ENCODE measurements at regions not wholly inside any gene's neighbourhood (a gene's known extent, or its start where the extent isn't known, plus 50 kb on each side); places are given as distances from the start of the nearest gene placed in this dataset.

DNA sequence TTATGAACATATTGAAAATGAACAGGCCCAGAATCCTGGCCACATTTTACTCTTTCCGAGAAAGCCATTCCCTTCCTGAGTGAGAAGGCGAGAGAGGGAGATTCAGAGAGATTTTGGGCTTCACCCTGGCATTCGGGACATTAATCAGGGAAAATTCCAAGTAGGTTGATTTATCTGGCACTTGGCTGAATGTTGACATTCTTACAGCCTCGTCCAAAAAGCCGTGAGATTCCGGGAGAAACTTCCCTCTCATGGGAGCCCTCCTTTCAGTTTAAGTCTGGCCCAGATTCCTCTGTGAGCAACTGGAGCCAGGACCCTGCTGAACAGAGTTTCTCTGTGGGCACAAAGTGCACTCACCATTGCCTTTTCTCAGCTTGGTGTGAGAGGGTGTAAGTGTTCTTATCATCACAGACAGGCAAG, 129.2 kb upstream of the PEG3 start:
- TF ChIP-seq, protein P1, sequence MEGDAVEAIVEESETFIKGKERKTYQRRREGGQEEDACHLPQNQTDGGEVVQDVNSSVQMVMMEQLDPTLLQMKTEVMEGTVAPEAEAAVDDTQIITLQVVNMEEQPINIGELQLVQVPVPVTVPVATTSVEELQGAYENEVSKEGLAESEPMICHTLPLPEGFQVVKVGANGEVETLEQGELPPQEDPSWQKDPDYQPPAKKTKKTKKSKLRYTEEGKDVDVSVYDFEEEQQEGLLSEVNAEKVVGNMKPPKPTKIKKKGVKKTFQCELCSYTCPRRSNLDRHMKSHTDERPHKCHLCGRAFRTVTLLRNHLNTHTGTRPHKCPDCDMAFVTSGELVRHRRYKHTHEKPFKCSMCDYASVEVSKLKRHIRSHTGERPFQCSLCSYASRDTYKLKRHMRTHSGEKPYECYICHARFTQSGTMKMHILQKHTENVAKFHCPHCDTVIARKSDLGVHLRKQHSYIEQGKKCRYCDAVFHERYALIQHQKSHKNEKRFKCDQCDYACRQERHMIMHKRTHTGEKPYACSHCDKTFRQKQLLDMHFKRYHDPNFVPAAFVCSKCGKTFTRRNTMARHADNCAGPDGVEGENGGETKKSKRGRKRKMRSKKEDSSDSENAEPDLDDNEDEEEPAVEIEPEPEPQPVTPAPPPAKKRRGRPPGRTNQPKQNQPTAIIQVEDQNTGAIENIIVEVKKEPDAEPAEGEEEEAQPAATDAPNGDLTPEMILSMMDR (IDR thresholded peaks at IDR 0.05) = no peak
- Histone ChIP-seq H3K4me1 (no peaks in the 10 kb centered on the region), H3K27ac (no peak overlapping the region), H3K4me3 (no peak overlapping the region), H3K36me3 (replicated peaks in 1 of 2; ENCODE audit: insufficient read depth in 1 of 2, low read depth in 2 of 2) (no peaks in the 10 kb centered on the region), H3K27me3 (no peaks in the 10 kb centered on the region), H3K9me3 (no peaks in the 10 kb centered on the region)
- intact Hi-C loops (cut with DNase I) = no loop called here
- ATAC-seq (no peak), DNase-seq (no peak)
- WGBS, 2 donors = 6 to 8% methylated on average over 6 of the region's 6 CpGs

DNA sequence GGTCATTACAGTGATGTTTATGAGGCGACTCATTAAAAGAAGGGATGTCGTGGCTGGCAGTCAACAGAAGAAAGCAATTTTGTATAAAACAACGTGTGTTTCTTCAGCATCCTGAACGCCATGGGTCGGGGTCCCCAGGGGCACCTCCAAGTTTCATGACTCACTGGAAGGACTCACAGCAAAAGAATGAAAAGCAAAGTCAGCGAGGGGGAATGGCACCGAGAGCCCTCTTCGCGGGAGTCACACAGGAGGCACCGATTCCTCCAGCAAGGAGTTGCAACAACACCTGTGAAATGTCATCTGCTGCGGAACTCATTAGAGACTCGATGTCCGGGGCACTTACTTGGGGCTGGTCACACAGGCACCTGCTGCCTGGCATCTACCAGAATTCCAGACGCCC, 130.7 kb upstream of the PEG3 start:
- Histone ChIP-seq H3K4me3 (no peak overlapping the region), H3K27me3 (no peaks in the 10 kb centered on the region), H3K27ac (no peak overlapping the region), H3K36me3 (replicated peaks in 1 of 2; ENCODE audit: insufficient read depth in 1 of 2, low read depth in 2 of 2) (no peaks in the 10 kb centered on the region), H3K4me1 (no peaks in the 10 kb centered on the region), H3K9me3 (no peaks in the 10 kb centered on the region)
- ATAC-seq = no peak
- TF ChIP-seq, protein P1 (IDR thresholded peaks at IDR 0.05) = no peak
- TF ChIP-seq POLR2A (IDR thresholded peaks at IDR 0.05) = no peak
- intact Hi-C loops (cut with DNase I) = no loop called here
- 58 to 69% methylated on average over 13 to 14 of the region's 14 CpGs for WGBS, 2 donors
- no peak for DNase-seq

DNA sequence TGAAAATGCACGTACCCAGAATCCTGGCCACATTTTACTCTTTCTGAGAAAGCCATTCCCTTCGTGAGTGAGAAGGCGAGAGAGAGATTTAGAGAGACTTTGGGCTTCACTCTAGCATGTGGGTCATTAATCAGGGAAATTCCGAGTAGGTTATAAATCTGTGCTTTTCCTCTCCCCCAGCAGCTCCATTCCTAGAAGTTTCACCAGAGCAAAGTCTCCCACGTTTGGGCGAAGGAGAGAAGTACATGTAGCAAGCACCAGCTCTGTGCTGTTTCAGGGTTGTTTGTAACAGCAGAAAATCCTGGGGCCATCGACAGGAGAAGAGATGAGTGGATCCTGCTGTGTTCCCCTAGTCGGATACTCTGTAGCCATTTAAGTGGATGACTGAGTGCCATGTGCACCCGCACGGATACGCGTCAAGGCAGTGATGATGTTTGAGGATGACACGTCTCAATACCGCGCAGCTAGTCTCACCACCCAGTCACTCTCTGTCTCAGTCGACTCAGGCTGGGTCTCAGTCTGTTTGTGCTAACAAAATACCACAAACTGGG, 131.8 kb upstream of the PEG3 start:
- no peak for ATAC-seq
- Histone ChIP-seq H3K4me3 (no peak overlapping the region), H3K27ac (no peak overlapping the region), H3K9me3 (no peaks in the 10 kb centered on the region), H3K4me1 (no peaks in the 10 kb centered on the region), H3K27me3 (no peaks in the 10 kb centered on the region), H3K36me3 (replicated peaks in 1 of 2; ENCODE audit: insufficient read depth in 1 of 2, low read depth in 2 of 2) (no peaks in the 10 kb centered on the region)
- TF ChIP-seq, protein P1 (IDR thresholded peaks at IDR 0.05) = no peak
- no peak for TF ChIP-seq POLR2A (IDR thresholded peaks at IDR 0.05)
- intact Hi-C loops (cut with DNase I) = no loop called here
- WGBS, 2 donors = 53 to 62% methylated on average over 15 to 16 of the region's 16 CpGs
- no peak for DNase-seq

DNA sequence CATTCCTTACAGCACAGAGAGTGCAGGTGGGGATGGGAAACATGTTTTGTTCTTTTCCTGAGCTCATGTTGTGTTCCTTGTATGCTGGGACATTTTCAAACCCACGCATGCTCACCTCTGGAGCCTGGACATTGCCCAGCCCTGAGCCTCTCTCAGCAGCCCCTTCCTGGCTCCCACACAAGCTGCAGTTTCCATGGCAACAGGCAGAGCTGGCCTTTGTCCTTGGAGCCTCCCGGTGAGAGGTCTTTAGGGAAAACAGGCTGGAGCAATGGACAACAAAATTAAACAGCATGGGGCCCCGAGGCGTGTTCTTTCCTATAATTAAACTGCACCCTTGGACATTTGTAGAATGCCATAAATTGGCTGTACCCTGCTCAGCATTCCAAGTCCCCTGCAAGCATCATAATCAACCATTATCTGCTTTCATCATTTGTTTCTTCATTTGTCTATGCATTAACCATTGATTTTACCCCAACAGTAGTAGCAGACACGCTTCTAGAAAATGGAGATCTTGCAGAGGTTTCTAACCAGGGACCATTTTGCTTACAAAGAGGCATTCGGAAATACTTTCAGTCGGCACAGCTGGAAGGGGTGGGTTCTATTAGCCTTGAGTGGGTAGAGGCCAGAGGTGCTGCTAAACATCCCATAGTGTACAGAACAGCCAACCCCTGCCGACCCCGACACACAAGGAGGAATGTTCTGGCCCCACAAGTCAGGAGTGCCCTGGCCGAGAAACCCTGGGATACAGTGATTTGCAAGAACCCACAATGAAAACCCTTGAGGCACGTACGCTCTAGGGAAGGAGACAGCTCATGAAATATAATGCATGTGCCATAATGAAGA, 133.4 kb upstream of the PEG3 start:
- 16 to 22% methylated on average over 12 of the region's 12 CpGs for WGBS, 2 donors

More for the DNA sequence above, 133.4 kb upstream of the PEG3 start:
- Histone ChIP-seq H3K9me3 (no peaks in the 10 kb centered on the region), H3K36me3 (replicated peaks in 1 of 2; ENCODE audit: insufficient read depth in 1 of 2, low read depth in 2 of 2) (no peaks in the 10 kb centered on the region), H3K27me3 (no peaks in the 10 kb centered on the region), H3K27ac (no peak overlapping the region), H3K4me3 (no peak overlapping the region), H3K4me1 (no peaks in the 10 kb centered on the region)
- TF ChIP-seq, protein P1 (IDR thresholded peaks at IDR 0.05) = no peak
- no peak for TF ChIP-seq POLR2A (IDR thresholded peaks at IDR 0.05)
- no peak for ATAC-seq
- no peak for DNase-seq
- intact Hi-C loops (cut with DNase I) = no loop called here

All from body of pancreas (tissue), 4 donors.